AG20443 (cell line): ENCODE measurements at regions not wholly inside any gene's neighbourhood (a gene's known extent, or its start where the extent isn't known, plus 50 kb on each side); places are given as distances from the start of the nearest gene placed in this dataset.
A peak's percentile ranks its signal among the peaks of the same experiment; 100 is the strongest.

ENCODE experiments used
- DNase-seq: peaks from one replicate; pipeline ENCODE4 v3.0.0; 2012; ENCODE audit warnings: low spot score, mixed read lengths

DNA sequence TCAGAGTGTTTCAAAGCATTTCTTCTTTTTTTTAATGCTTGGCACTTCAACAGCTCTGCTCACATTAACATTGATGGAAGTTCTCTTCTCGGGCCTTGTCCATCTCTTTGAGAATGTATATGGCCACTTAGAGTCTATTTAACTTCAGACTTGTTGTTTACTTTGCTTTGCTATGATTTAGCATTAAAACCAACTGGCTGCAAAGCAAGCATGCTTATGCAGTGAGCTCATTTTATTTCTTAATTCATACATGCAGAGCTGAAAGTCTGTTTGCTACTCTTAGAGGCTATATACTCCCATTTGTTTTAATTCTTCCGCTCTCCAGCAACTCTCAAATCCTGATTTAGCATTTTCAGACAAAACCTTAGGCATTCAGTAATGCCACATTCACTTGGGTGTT lies 107.6 kb upstream of the PACRGL start:
- DNase-seq = peak; percentile 10

GRCh38 chr4:20598626-20599025 lies 101.6 kb upstream of the PACRGL start:
- DNase-seq = no peak

- peak; percentile 38 for DNase-seq
Observed at GRCh38 chr4:20603671-20604313, 96.5 kb upstream of the PACRGL start.

GRCh38 chr4:20612313-20612712 lies 87.9 kb upstream of the PACRGL start:
- DNase-seq = no peak

GRCh38 chr4:20614816-20615215 lies 85.4 kb upstream of the PACRGL start:
- DNase-seq = no peak

GRCh38 chr4:20615486-20616260 lies 84.6 kb upstream of the PACRGL start:
- DNase-seq = peak; percentile 11

- DNase-seq = no peak
Observed at GRCh38 chr4:20616313-20616712, 83.9 kb upstream of the PACRGL start.

DNA sequence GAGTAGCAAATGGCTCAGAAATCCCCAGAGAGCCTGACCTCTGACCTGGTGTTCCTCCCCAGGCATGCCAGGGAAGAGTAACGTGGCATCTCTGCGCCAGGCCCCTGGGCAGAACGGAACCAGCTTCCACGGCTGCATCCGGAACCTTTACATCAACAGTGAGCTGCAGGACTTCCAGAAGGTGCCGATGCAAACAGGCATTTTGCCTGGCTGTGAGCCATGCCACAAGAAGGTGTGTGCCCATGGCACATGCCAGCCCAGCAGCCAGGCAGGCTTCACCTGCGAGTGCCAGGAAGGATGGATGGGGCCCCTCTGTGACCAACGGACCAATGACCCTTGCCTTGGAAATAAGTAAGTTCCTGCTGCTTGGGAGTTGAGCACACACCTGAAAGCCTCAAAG lies 83.4 kb upstream of the PACRGL start:
- DNase-seq = no peak

- peak; percentile 11 for DNase-seq
Observed at GRCh38 chr4:20617678-20618396, 82.4 kb upstream of the PACRGL start.

DNA sequence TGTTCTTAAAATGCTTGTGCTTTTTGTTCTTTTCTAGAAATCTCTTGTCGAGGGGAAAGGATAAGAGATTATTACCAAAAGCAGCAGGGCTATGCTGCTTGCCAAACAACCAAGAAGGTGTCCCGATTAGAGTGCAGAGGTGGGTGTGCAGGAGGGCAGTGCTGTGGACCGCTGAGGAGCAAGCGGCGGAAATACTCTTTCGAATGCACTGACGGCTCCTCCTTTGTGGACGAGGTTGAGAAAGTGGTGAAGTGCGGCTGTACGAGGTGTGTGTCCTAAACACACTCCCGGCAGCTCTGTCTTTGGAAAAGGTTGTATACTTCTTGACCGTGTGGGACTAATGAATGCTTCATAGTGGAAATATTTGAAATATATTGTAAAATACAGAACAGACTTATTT lies 81.5 kb upstream of the PACRGL start:
- DNase-seq = no peak

DNA sequence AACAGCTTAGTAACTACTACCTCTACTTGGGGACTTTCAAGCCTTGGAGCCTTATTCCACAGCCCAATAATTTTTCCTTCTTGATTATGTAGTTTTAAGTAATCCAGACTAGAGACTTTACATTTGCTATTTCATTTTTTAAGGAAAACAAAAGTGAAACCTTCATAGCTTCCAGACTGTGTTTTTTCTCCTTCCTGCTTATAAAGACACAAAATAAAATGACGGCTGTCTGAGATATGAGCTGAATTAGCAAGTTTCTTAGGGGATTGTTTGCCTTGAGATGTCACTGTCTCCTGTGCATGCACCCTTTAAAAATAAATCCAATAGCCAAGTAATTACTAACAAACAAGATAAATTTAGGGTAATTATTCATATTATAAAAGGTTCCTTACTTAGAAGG lies 78.8 kb upstream of the PACRGL start:
- no peak for DNase-seq

GRCh38 chr4:20622701-20623100 lies 77.6 kb upstream of the PACRGL start:
- no peak for DNase-seq

- DNase-seq = no peak
Observed at GRCh38 chr4:20623939-20624338, 76.3 kb upstream of the PACRGL start.

- DNase-seq = no peak
Observed at GRCh38 chr4:20624793-20625374, 75.4 kb upstream of the PACRGL start.

DNA sequence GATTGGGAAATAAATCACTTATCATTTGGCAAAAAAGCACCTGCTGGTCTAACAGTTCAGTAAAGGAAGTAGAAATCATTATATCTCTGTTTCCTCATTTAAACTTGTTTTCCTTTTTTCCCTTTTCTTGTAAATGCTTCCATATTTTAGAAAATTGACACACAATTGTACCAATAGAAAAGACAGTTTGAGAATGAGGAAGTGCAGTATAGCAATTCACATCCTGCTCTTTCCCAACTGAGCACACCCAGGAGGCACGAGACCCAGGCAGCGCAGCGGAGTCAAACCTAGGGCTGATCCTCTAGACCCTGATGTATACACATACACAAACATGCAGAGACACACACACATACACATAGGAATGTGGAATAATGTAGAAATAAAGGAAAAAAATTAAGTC lies 74.8 kb upstream of the PACRGL start:
- DNase-seq = no peak

- DNase-seq = no peak
Observed at GRCh38 chr4:20626326-20627005, 73.8 kb upstream of the PACRGL start.

GRCh38 chr4:20627866-20628265 lies 72.4 kb upstream of the PACRGL start:
- DNase-seq = no peak

- no peak for DNase-seq
Observed at GRCh38 chr4:20629186-20630106, 70.8 kb upstream of the PACRGL start.

DNA sequence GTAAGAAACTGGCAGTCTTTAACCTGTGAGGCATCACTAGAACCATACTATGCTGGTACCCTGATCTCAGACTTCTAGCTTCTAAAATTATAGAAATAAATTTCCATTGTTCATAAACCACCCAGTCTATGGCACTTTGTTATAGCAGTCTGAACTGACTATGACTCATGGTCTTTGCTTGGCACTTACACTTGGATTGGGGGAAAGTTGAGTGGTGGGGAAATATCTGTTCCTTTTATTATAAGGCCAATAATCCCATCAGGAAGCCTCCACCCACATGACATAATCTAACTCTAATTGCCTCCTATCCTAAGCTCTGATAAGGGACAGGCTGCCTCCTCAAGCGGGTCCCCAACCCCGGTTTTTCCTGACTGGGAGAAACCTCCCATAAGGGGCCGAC lies 61.4 kb upstream of the PACRGL start:
- no peak for DNase-seq

DNA sequence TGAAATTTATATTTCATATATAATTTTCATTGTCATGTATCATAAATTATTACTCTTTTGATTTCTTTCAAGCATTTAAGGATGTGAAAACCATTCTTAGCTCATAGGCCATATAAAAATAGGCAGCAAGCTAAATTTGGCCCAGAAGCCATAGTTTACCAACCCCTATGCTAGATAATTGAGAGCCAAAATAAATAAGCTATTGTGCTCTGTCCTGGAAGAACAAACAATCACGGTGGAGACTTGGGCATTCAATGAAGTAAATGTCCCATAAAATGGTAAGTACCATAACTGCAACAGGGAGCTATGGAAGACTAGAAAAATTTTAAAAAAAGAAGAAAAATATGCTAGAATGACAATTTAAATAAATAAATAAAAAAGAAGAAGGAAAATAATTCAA lies 60.9 kb upstream of the PACRGL start:
- DNase-seq = no peak

GRCh38 chr4:20640989-20641388 lies 59.3 kb upstream of the PACRGL start:
- no peak for DNase-seq
